ENCODE measurements at regions not wholly inside any gene's neighbourhood (a gene's known extent, or its start where the extent isn't known, plus 50 kb on each side); places are given as distances from the start of the nearest gene placed in this dataset.

GRCh38 chr10:28798428-28798955 lies 121.2 kb downstream of the BAMBI start:
- H3K27ac Mint-ChIP-seq (ENCODE audit: unreplicated experiment), result no peak overlapping the region
- no peak for TF ChIP-seq CTCF (IDR thresholded peaks at IDR 0.05)
- no peak overlapping the region for H3K4me3 Mint-ChIP-seq (ENCODE audit: unreplicated experiment)
- H3K4me1 Mint-ChIP-seq (ENCODE audit: low read depth), result peaks cover 12% of the 10 kb centered on the region
- DNase-seq (ENCODE audit: low spot score), result no peak
- no peaks in the 10 kb centered on the region for H3K9me3 Mint-ChIP-seq (ENCODE audit: low read depth)
- H3K27me3 Mint-ChIP-seq (ENCODE audit: low read depth), result peaks cover 3% of the 10 kb centered on the region
- no peaks in the 10 kb centered on the region for H3K36me3 Mint-ChIP-seq (ENCODE audit: low read depth)

- H3K9me3 Mint-ChIP-seq (ENCODE audit: low read depth), result no peaks in the 10 kb centered on the region
- H3K27ac Mint-ChIP-seq (ENCODE audit: unreplicated experiment), result no peak overlapping the region
- no peaks in the 10 kb centered on the region for H3K36me3 Mint-ChIP-seq (ENCODE audit: low read depth)
- H3K27me3 Mint-ChIP-seq (ENCODE audit: low read depth), result peaks cover 3% of the 10 kb centered on the region
- H3K4me3 Mint-ChIP-seq (ENCODE audit: unreplicated experiment), result no peak overlapping the region
- no peak for TF ChIP-seq CTCF (IDR thresholded peaks at IDR 0.05)
- DNase-seq (ENCODE audit: low spot score), result no peak
- H3K4me1 Mint-ChIP-seq (ENCODE audit: low read depth), result peaks cover 12% of the 10 kb centered on the region
Measured at GRCh38 chr10:28798964-28799363, 121.6 kb downstream of the BAMBI start.

- Mint-ChIP-seq H3K27ac (ENCODE audit: unreplicated experiment) (no peak overlapping the region), H3K36me3 (ENCODE audit: low read depth) (no peaks in the 10 kb centered on the region), H3K4me1 (ENCODE audit: low read depth) (peaks cover 12% of the 10 kb centered on the region), H3K27me3 (ENCODE audit: low read depth) (peaks cover 3% of the 10 kb centered on the region), H3K9me3 (ENCODE audit: low read depth) (no peaks in the 10 kb centered on the region), H3K4me3 (ENCODE audit: unreplicated experiment) (no peak overlapping the region)
- no peak for DNase-seq (ENCODE audit: low spot score)
- TF ChIP-seq CTCF (IDR thresholded peaks at IDR 0.05), result no peak
Measured at GRCh38 chr10:28800144-28800543, 122.8 kb downstream of the BAMBI start.

GRCh38 chr10:28801247-28801646 lies 123.9 kb downstream of the BAMBI start:
- Mint-ChIP-seq H3K4me3 (ENCODE audit: unreplicated experiment) (no peak overlapping the region), H3K27me3 (ENCODE audit: low read depth) (peaks cover 3% of the 10 kb centered on the region), H3K9me3 (ENCODE audit: low read depth) (no peaks in the 10 kb centered on the region), H3K36me3 (ENCODE audit: low read depth) (no peaks in the 10 kb centered on the region), H3K27ac (ENCODE audit: unreplicated experiment) (no peak overlapping the region), H3K4me1 (ENCODE audit: low read depth) (peaks cover 14% of the 10 kb centered on the region)
- TF ChIP-seq CTCF (IDR thresholded peaks at IDR 0.05), result no peak
- no peak for DNase-seq (ENCODE audit: low spot score)

GRCh38 chr10:28801869-28802268 lies 124.5 kb downstream of the BAMBI start:
- TF ChIP-seq CTCF (IDR thresholded peaks at IDR 0.05), result no peak
- H3K27ac Mint-ChIP-seq (ENCODE audit: unreplicated experiment), result no peak overlapping the region
- H3K27me3 Mint-ChIP-seq (ENCODE audit: low read depth), result peaks cover 3% of the 10 kb centered on the region
- H3K36me3 Mint-ChIP-seq (ENCODE audit: low read depth), result no peaks in the 10 kb centered on the region
- DNase-seq (ENCODE audit: low spot score), result no peak
- peaks cover 20% of the 10 kb centered on the region for H3K4me1 Mint-ChIP-seq (ENCODE audit: low read depth)
- H3K4me3 Mint-ChIP-seq (ENCODE audit: unreplicated experiment), result no peak overlapping the region
- no peaks in the 10 kb centered on the region for H3K9me3 Mint-ChIP-seq (ENCODE audit: low read depth)
